ENCODE measurements at regions not wholly inside any gene's neighbourhood (a gene's known extent, or its start where the extent isn't known, plus 50 kb on each side); places are given as distances from the start of the nearest gene placed in this dataset.

DNA sequence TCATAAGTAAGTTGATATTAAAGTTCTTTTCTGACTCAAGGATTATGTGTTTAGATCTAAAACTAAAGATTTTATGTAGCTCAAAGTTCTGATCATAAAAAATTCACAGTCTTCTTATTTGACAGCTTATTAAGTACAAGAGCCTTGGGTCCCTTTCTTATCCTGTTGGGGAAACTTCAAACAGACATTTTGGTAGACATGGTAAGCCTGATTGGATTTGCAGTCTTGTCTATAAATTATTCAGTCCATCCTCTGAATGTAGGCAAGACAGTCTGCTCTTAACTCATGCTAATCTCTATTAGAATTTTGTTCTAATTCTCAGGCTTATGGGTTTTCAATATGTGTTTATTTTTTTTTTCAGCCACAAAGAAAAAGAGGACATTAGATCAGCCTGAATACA is 1718.7 kb upstream of the SLC10A2 start:
- Histone ChIP-seq H3K4me3 (no peak overlapping the region), H3K4me1 (no peaks in the 10 kb centered on the region), H3K27ac (no peak overlapping the region), H3K9me3 (no peaks in the 10 kb centered on the region), H3K36me3 (no peaks in the 10 kb centered on the region), H3K27me3 (no peaks in the 10 kb centered on the region)
- TF ChIP-seq CTCF (IDR thresholded peaks at IDR 0.05) (no peak), POLR2A (IDR thresholded peaks at IDR 0.05) (no peak), EP300 (IDR thresholded peaks at IDR 0.05) (no peak), POLR2AphosphoS5 (IDR thresholded peaks at IDR 0.05) (no peak)
- ATAC-seq = no peak

DNA sequence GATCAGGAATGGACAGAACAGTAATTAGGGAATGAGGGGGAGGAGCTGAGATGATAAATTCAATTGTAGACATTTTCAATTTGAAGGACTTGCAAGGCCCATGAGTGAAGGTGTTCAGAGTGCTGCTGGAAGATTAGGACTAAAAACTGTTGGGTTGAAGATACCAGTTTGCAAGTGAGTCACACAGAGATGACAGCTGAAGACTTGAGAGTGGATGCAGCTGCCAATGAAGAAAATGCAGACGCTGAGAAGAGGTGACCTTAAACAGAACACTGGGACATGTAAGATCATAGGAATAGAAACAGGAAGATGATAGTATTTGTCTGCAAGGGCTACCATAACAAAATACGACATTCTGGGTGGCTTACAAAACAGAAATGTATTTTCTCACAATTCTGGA is 1716.5 kb upstream of the SLC10A2 start:
- Histone ChIP-seq H3K36me3 (no peaks in the 10 kb centered on the region), H3K4me3 (no peak overlapping the region), H3K27me3 (no peaks in the 10 kb centered on the region), H3K4me1 (no peaks in the 10 kb centered on the region), H3K27ac (no peak overlapping the region), H3K9me3 (no peaks in the 10 kb centered on the region)
- no peak for ATAC-seq
- TF ChIP-seq EP300 (IDR thresholded peaks at IDR 0.05) (no peak), POLR2A (IDR thresholded peaks at IDR 0.05) (no peak), POLR2AphosphoS5 (IDR thresholded peaks at IDR 0.05) (no peak), CTCF (IDR thresholded peaks at IDR 0.05) (no peak)
- WGBS, 2 donors (ENCODE audit: low coverage in 1 of 2) = 62 to 83% methylated on average over 2 of the region's 2 CpGs

DNA sequence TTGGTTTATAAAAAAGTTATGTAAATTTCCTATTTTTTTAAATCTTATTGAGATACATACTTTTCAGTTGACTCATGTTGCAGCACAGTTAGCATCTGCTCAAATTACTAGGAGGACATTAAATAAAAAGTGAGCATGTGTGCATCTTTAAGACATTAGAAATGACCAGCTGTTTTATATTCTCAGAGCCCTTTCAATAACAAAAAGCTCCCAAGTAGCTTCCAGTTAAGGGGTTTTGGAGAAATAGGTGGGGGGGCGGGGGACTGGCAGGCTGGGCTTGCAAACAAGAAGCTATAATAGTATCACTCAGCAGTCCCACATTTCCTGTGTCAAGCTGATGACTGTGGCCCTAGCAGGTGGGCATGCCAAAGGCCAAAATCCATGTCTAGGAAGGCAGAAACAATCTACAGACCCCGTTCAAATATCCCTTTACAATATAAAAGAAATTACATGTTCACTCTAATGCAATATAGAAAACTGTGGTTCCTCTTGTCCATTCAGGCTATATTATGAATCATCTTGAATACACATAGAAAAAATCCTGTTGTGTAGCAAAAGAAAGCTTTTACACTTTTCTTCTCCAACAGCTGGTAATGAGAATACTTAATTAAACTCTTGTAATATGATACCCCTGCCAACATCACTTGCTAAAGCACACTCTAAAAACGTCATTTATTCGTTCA is 1713.2 kb upstream of the SLC10A2 start:
- Histone ChIP-seq H3K4me3 (no peak overlapping the region), H3K36me3 (no peaks in the 10 kb centered on the region)
- TF ChIP-seq POLR2AphosphoS5 (IDR thresholded peaks at IDR 0.05) (no peak), CTCF (IDR thresholded peaks at IDR 0.05) (no peak), POLR2A (IDR thresholded peaks at IDR 0.05) (no peak), EP300 (IDR thresholded peaks at IDR 0.05) (no peak)

GRCh38 chr13:104773775-104774174 is 1707.6 kb upstream of the SLC10A2 start:
- TF ChIP-seq CTCF (IDR thresholded peaks at IDR 0.05) = peak in 3 of 4 experiments; percentile 17 to 40 (median 24)
- TF ChIP-seq EP300 (IDR thresholded peaks at IDR 0.05) = no peak
- 56 to 63% methylated on average over 2 of the region's 2 CpGs for WGBS, 2 donors (ENCODE audit: low coverage in 1 of 2)
- Histone ChIP-seq H3K36me3 (no peaks in the 10 kb centered on the region), H3K27ac (no peak overlapping the region), H3K9me3 (no peaks in the 10 kb centered on the region), H3K4me1 (no peaks in the 10 kb centered on the region), H3K4me3 (no peak overlapping the region), H3K27me3 (no peaks in the 10 kb centered on the region)
- no peak for ATAC-seq

More for the DNA sequence above, 1713.2 kb upstream of the SLC10A2 start:
- Histone ChIP-seq H3K9me3 (no peaks in the 10 kb centered on the region), H3K27ac (no peak overlapping the region), H3K27me3 (no peaks in the 10 kb centered on the region), H3K4me1 (no peaks in the 10 kb centered on the region)
- WGBS, 2 donors (ENCODE audit: low coverage in 1 of 2) = 44 to 49% methylated on average over 3 to 4 of the region's 4 CpGs
- no peak for ATAC-seq

DNA sequence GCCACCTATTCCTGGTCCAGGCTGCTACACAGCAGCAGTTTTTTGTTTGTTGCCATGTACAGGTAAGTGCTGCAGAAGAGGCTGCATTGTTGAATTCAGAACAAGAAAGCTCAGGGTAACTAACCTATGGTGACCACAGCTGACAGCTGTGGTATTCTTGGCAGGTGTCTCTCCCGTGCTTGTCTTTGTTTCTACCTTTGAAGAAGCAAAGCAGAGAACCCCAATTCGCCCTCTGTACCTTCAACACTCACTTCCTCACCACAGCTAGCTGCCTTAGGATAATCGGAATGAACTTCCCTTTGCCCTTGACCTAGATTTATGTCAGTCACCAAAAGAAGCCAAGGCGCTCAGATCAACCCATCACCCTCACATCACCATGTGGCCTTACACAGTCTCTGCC is 1703.3 kb upstream of the SLC10A2 start:
- Histone ChIP-seq H3K4me3 (no peak overlapping the region), H3K27ac (no peak overlapping the region), H3K9me3 (no peaks in the 10 kb centered on the region), H3K4me1 (no peaks in the 10 kb centered on the region), H3K36me3 (no peaks in the 10 kb centered on the region), H3K27me3 (no peaks in the 10 kb centered on the region)
- no peak for ATAC-seq
- TF ChIP-seq CTCF (IDR thresholded peaks at IDR 0.05) = no peak
- TF ChIP-seq EP300 (IDR thresholded peaks at IDR 0.05) = no peak
- no peak for TF ChIP-seq POLR2A (IDR thresholded peaks at IDR 0.05)
- no peak for TF ChIP-seq POLR2AphosphoS5 (IDR thresholded peaks at IDR 0.05)
- 80% methylated on average over 4 of the region's 4 CpGs; no CpG with 5 or more reads in 1 of the 2 donors for WGBS, 2 donors (ENCODE audit: low coverage in 1 of 2)

All from gastroesophageal sphincter (tissue), 4 donors.